T-helper 1 cell treated with Interleukin-12 subunit alpha and Interleukin-12 subunit beta and Interleukin-4 antibody, amounts not matched to agents 30 μg/mL and 1 μg/mL, for 36 hours (primary cell): ENCODE measurements at regions not wholly inside any gene's neighbourhood (a gene's known extent, or its start where the extent isn't known, plus 50 kb on each side); places are given as distances from the start of the nearest gene placed in this dataset.
"Not testable (repeated sequence)": the region's sequence is repeated elsewhere in the genome, so short reads cannot be mapped to it uniquely, and the experiment has no call there.

ENCODE experiments used
- H3K27ac Mint-ChIP-seq: one replicate; pipeline ENCODE4 v1.8.0; 2021; ENCODE audit warnings: mild to moderate bottlenecking, mixed read lengths
- H3K27me3 Mint-ChIP-seq: one replicate; pipeline ENCODE4 v1.8.0; 2021; ENCODE audit warnings: low read depth, mixed read lengths
- H3K36me3 Mint-ChIP-seq: one replicate; pipeline ENCODE4 v1.8.0; 2021; ENCODE audit warnings: low read depth, mixed read lengths
- H3K4me1 Mint-ChIP-seq: one replicate; pipeline ENCODE4 v1.8.0; 2021; ENCODE audit warnings: low read depth, mixed read lengths
- H3K4me3 Mint-ChIP-seq: one replicate; pipeline ENCODE4 v1.8.0; 2021; ENCODE audit warnings: mild to moderate bottlenecking, moderate library complexity, mixed read lengths
- H3K9me3 Mint-ChIP-seq: one replicate; pipeline ENCODE4 v1.8.0; 2021; ENCODE audit warnings: mixed read lengths

DNA sequence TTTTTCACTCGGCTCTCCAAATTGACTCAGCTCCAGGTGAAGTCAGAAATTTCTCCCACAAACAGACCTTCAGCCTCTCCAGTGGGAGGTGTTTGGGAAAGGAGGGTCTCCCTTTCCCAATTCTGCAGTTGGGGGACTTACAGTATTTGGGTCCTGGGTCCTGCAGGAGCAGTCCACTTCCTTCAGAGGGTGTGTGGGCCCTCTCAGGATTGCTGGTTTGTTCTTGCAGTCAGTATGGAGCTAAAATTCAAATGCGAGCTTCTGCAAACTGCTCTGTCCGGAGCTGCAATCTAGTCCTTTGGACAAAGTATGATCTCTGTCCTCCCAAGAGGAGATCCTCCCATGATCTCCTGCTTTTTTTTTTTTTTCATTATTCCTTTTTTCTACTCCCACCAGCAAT, 87.9 kb upstream of the MSTN start:
- no peaks in the 10 kb centered on the region for H3K27me3 Mint-ChIP-seq
- no peaks in the 10 kb centered on the region for H3K4me1 Mint-ChIP-seq
- H3K9me3 Mint-ChIP-seq = peaks cover 21% of the 10 kb centered on the region
- H3K36me3 Mint-ChIP-seq = no peaks in the 10 kb centered on the region
- no peak overlapping the region for H3K4me3 Mint-ChIP-seq
- no peak overlapping the region for H3K27ac Mint-ChIP-seq

- Mint-ChIP-seq H3K4me1 (no peaks in the 10 kb centered on the region), H3K9me3 (peaks cover 21% of the 10 kb centered on the region), H3K36me3 (no peaks in the 10 kb centered on the region), H3K4me3 (no peak overlapping the region), H3K27ac (no peak overlapping the region), H3K27me3 (no peaks in the 10 kb centered on the region)
Observed at GRCh38 chr2:190149908-190150307, 87.4 kb upstream of the MSTN start.

GRCh38 chr2:190149200-190149599, 86.7 kb upstream of the MSTN start:
- no peak overlapping the region for H3K4me3 Mint-ChIP-seq
- no peaks in the 10 kb centered on the region for H3K36me3 Mint-ChIP-seq
- no peak overlapping the region for H3K27ac Mint-ChIP-seq
- H3K9me3 Mint-ChIP-seq = peaks cover 21% of the 10 kb centered on the region
- H3K27me3 Mint-ChIP-seq = no peaks in the 10 kb centered on the region
- no peaks in the 10 kb centered on the region for H3K4me1 Mint-ChIP-seq

- peaks cover 34% of the 10 kb centered on the region for H3K9me3 Mint-ChIP-seq
- not testable (repeated sequence) for H3K36me3 Mint-ChIP-seq, H3K27ac Mint-ChIP-seq, H3K27me3 Mint-ChIP-seq, H3K4me1 Mint-ChIP-seq, H3K4me3 Mint-ChIP-seq
Observed at GRCh38 chr2:190146109-190146508, 83.6 kb upstream of the MSTN start.

- H3K27me3 Mint-ChIP-seq, H3K4me3 Mint-ChIP-seq, H3K27ac Mint-ChIP-seq, H3K36me3 Mint-ChIP-seq, H3K4me1 Mint-ChIP-seq: not testable (repeated sequence)
- H3K9me3 Mint-ChIP-seq = peaks cover 17% of the 10 kb centered on the region
Observed at GRCh38 chr2:190140474-190140873, 77.9 kb upstream of the MSTN start.

DNA sequence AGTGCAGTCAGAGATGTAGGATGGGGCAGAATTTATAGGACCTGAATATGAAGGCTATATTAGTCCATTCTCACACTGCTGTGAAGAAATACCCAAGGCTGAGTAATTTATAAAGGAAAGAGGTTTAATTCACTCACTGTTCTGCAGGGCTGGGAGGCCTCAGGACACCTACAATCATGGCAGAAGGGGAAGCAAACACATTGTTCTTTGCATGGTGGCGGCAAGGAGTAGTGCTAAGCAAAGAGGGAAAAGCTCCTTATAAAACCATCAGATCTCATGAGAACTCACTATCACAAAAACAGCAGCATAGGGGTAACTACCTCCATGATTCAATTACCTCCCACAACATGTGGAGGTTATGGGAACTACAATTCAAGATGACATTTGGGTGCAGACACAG, 76.8 kb upstream of the MSTN start:
- Mint-ChIP-seq H3K27me3 (no peaks in the 10 kb centered on the region), H3K27ac (no peak overlapping the region), H3K9me3 (peaks cover 17% of the 10 kb centered on the region), H3K4me3 (no peak overlapping the region), H3K36me3 (no peaks in the 10 kb centered on the region), H3K4me1 (no peaks in the 10 kb centered on the region)

- Mint-ChIP-seq H3K4me1 (no peaks in the 10 kb centered on the region), H3K27me3 (no peaks in the 10 kb centered on the region)
Observed at GRCh38 chr2:190138032-190138431, 75.5 kb upstream of the MSTN start.

GRCh38 chr2:190137561-190137960, 75.0 kb upstream of the MSTN start:
- Mint-ChIP-seq H3K27me3 (no peaks in the 10 kb centered on the region), H3K4me3 (no peak overlapping the region), H3K4me1 (no peaks in the 10 kb centered on the region), H3K9me3 (peaks cover 17% of the 10 kb centered on the region), H3K27ac (no peak overlapping the region), H3K36me3 (no peaks in the 10 kb centered on the region)

More at GRCh38 chr2:190138032-190138431, 75.5 kb upstream of the MSTN start:
- H3K36me3 Mint-ChIP-seq = no peaks in the 10 kb centered on the region
- peaks cover 17% of the 10 kb centered on the region for H3K9me3 Mint-ChIP-seq
- no peak overlapping the region for H3K4me3 Mint-ChIP-seq
- H3K27ac Mint-ChIP-seq = no peak overlapping the region

DNA sequence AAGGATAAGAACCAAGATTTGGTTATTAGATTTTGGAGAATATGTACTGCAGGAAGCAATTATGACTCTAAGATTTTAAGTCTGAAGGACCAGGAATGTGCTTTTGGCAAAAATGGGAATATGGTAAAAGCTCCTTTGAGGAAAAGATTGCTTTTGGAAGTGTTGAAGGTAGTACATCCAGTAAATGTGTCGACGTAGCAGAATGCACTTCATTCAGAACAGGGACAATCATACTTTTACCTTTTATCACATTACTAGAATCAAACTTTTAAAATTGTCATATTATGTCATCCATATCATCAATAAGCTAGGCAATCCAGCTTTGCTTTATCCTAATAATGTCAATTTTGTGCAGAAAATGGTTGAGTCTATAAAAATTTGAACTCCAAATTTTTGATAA, 74.3 kb upstream of the MSTN start:
- no peaks in the 10 kb centered on the region for H3K4me1 Mint-ChIP-seq
- H3K27me3 Mint-ChIP-seq = no peaks in the 10 kb centered on the region
- no peak overlapping the region for H3K4me3 Mint-ChIP-seq
- no peak overlapping the region for H3K27ac Mint-ChIP-seq
- H3K36me3 Mint-ChIP-seq = no peaks in the 10 kb centered on the region
- peaks cover 9% of the 10 kb centered on the region for H3K9me3 Mint-ChIP-seq

GRCh38 chr2:190136259-190136658, 73.7 kb upstream of the MSTN start:
- H3K4me3 Mint-ChIP-seq = no peak overlapping the region
- H3K9me3 Mint-ChIP-seq = peaks cover 6% of the 10 kb centered on the region
- H3K27me3 Mint-ChIP-seq = no peaks in the 10 kb centered on the region
- no peaks in the 10 kb centered on the region for H3K4me1 Mint-ChIP-seq
- H3K36me3 Mint-ChIP-seq = no peaks in the 10 kb centered on the region
- no peak overlapping the region for H3K27ac Mint-ChIP-seq

- H3K27ac Mint-ChIP-seq = no peak overlapping the region
- no peaks in the 10 kb centered on the region for H3K27me3 Mint-ChIP-seq
- H3K4me1 Mint-ChIP-seq = no peaks in the 10 kb centered on the region
- no peak overlapping the region for H3K4me3 Mint-ChIP-seq
- H3K36me3 Mint-ChIP-seq = no peaks in the 10 kb centered on the region
- H3K9me3 Mint-ChIP-seq = no peaks in the 10 kb centered on the region
Observed at GRCh38 chr2:190129421-190130199, 67.1 kb upstream of the MSTN start.

GRCh38 chr2:190127651-190128050, 65.1 kb upstream of the MSTN start:
- H3K27ac Mint-ChIP-seq = no peak overlapping the region
- no peaks in the 10 kb centered on the region for H3K36me3 Mint-ChIP-seq
- H3K9me3 Mint-ChIP-seq = no peaks in the 10 kb centered on the region
- no peak overlapping the region for H3K4me3 Mint-ChIP-seq
- H3K27me3 Mint-ChIP-seq = no peaks in the 10 kb centered on the region
- H3K4me1 Mint-ChIP-seq = no peaks in the 10 kb centered on the region

DNA sequence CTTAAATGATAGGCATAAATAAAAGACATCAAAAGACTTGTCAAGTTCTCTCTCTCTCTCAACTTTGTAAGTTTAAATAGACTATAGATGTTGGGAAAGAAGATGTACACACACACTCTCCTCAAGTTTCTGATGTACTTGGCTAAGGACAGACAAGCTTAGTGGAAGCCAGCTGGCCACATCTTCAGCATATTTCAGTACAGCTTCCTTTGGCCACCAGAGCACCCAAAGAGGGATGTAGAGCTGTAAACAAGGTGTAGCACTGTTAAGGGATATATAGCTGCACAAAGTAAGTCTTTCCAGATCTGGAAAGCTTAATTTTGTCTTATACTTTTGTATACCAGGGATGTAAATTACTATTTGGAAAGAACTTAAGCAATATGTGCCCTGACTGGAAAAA, 64.3 kb upstream of the MSTN start:
- Mint-ChIP-seq H3K9me3 (no peaks in the 10 kb centered on the region), H3K27me3 (no peaks in the 10 kb centered on the region), H3K27ac (no peak overlapping the region), H3K36me3 (no peaks in the 10 kb centered on the region), H3K4me3 (no peak overlapping the region), H3K4me1 (peaks cover 3% of the 10 kb centered on the region)

DNA sequence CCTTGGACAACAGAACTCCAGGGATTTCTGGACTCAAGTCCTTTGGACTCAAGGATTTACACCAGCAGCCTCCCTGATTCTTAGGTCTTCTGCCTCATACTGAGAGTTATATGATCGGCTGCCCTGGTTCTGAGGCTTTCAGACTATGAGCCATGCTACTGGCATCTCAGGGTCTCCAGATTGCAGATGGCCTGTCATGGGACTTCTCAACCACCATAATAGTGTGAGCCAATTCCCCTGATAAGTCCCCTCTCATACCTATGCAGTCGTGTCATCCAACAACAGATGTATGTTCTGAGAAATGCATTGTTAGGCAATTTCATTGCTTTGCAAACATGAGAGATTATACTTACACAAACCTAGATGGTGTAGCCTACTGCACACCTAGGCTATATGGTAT, 61.4 kb upstream of the MSTN start:
- Mint-ChIP-seq H3K4me1 (peaks cover 6% of the 10 kb centered on the region), H3K4me3 (no peak overlapping the region), H3K27ac (no peak overlapping the region), H3K36me3 (no peaks in the 10 kb centered on the region), H3K9me3 (no peaks in the 10 kb centered on the region), H3K27me3 (peaks cover 3% of the 10 kb centered on the region)

DNA sequence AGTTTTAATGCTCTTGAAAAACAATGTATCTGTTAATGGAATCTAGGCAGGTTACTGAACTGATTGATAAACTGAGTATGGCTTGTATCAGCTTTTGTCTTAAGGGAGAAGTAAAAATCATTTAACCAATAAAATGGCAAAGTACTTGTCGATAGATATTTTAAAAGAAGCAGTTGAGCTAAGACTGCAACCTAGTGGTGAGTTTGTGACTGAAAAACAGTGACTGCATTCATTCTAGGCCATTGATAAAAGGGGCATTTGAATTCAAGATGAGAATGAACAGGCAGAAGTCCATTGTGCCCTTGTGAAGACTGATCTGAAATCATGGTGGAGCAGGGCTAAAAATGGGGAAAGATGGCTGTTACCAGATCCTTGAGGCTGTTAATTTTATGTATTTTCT, 59.4 kb upstream of the MSTN start:
- no peaks in the 10 kb centered on the region for H3K9me3 Mint-ChIP-seq
- no peak overlapping the region for H3K4me3 Mint-ChIP-seq
- H3K27ac Mint-ChIP-seq = no peak overlapping the region
- H3K27me3 Mint-ChIP-seq = peaks cover 3% of the 10 kb centered on the region
- H3K36me3 Mint-ChIP-seq = no peaks in the 10 kb centered on the region
- peaks cover 6% of the 10 kb centered on the region for H3K4me1 Mint-ChIP-seq

GRCh38 chr2:190121305-190121704, 58.8 kb upstream of the MSTN start:
- H3K36me3 Mint-ChIP-seq = no peaks in the 10 kb centered on the region

More at GRCh38 chr2:190121305-190121704, 58.8 kb upstream of the MSTN start:
- Mint-ChIP-seq H3K9me3 (no peaks in the 10 kb centered on the region), H3K4me3 (no peak overlapping the region), H3K27ac (no peak overlapping the region), H3K27me3 (peaks cover 3% of the 10 kb centered on the region), H3K4me1 (peaks cover 6% of the 10 kb centered on the region)
